SK-N-DZ (cell line): ENCODE measurements at regions not wholly inside any gene's neighbourhood (a gene's known extent, or its start where the extent isn't known, plus 50 kb on each side); places are given as distances from the start of the nearest gene placed in this dataset.

Experiments
- DNase-seq: peaks from one replicate; pipeline ENCODE4 v3.0.0-alpha.2; 2015; ENCODE audit warnings: low spot score

GRCh38 chr2:67707896-67708295 is 310.8 kb downstream of the ETAA1 start:
- no peak for DNase-seq

- no peak for DNase-seq
Measured at GRCh38 chr2:67709835-67710234, 312.7 kb downstream of the ETAA1 start.

GRCh38 chr2:67712484-67712883 is 315.4 kb downstream of the ETAA1 start:
- DNase-seq, result no peak

- DNase-seq, result no peak
Measured at GRCh38 chr2:67713376-67713775, 316.2 kb downstream of the ETAA1 start.

DNA sequence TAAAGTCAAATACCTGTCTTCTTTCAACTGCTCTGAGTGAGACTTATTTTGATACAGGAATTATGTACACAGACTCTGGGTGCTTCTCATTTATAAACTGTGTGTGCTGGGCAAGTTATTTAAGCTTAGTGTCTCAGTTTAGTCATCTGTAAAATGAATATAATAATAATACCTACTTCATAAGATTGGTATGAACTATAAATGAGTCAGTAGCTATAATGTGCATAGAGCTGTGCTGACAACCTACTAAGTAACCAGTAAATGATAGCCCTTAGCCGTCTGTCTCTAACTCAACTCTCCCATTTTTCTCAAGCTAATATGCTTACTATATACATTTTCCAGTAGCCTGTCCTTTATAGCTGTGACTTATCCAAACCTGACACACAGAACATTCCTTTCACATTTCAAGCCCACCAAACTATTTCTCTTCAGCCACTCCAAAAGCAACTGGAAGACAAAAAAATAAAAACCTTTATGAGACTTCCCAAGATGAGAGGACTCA is 319.8 kb downstream of the ETAA1 start:
- no peak for DNase-seq

DNA sequence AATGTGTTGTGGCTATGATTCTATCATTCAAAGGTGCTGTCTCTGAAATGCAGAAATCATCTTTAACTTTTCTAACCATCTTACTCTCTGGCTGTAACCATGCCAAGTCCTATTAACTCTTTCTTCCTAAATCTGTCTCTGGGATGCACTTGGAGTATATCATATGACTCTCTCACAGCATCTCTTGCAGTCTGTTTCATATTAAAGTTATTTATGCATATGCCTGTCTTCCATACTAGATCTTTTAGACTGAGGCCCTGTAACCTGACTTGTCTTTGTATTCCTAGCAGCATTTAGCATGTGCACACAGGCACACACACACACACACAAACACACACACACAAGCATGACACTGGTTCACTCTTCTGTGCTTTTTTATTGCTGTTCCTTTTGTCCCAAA is 320.6 kb downstream of the ETAA1 start:
- DNase-seq, result peak; percentile 33

GRCh38 chr2:67719351-67719750 is 322.2 kb downstream of the ETAA1 start:
- DNase-seq, result no peak

DNA sequence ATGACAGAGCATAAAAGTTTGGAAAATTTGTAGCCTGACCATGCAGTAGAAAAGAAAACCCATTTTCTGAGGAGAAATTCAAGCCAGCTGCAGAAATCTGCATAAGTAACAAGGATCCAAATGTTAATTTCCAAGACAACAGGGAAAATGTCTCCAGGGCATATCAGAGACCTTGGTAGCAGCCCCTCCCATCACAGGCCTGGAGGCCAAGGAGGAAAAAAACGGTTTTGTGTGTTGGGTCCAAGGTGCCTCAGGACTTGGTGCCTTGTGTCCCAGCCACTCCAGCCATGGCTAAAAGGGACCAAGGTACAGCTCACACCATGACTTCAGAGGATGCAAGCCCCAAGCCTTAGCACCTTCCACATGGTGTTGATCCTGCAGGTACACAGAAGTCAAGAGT is 324.4 kb downstream of the ETAA1 start:
- DNase-seq, result no peak

DNA sequence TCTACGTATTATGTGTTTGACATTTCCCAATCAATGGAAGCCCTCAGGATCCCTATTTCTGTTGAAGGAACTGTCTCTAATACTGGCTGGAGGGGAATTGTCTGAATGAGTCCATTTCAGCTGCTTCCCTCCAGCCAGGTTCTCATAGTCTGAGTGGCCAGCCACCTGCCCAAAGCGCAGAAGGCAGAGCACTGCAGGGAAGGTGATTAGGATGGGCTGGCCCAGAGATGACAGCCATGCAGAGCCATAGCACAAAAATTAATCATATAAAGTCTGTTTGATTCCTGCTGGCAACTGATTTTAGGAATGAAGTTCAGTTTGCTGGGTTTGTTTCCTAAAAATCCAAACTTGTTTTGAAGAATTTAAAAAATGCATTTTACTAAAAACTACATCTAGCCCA is 327.1 kb downstream of the ETAA1 start:
- DNase-seq, result no peak

- peak; percentile 28 for DNase-seq
Measured at GRCh38 chr2:67725731-67726130, 328.6 kb downstream of the ETAA1 start.

- DNase-seq, result no peak
Measured at GRCh38 chr2:67726416-67726815, 329.3 kb downstream of the ETAA1 start.

DNA sequence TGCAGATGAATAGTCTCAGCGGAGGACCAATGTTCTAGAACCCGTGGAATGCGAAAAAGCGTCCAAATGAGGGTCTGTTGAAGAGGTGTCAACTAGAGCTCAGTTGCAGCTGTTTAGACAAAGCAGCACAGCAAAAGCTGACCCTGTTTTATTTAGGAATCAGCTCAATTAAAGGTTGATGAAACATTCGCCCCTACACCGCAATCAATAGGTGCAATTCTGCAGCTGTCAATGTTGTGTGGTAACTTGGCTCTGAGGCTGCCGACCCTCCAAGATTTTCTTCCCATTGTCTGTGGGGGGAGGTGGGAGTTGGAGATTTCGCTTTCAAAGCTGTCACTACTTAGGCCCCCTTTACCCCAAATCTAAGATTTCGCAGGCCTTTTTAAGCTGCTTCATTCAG is 330.0 kb downstream of the ETAA1 start:
- no peak for DNase-seq

DNA sequence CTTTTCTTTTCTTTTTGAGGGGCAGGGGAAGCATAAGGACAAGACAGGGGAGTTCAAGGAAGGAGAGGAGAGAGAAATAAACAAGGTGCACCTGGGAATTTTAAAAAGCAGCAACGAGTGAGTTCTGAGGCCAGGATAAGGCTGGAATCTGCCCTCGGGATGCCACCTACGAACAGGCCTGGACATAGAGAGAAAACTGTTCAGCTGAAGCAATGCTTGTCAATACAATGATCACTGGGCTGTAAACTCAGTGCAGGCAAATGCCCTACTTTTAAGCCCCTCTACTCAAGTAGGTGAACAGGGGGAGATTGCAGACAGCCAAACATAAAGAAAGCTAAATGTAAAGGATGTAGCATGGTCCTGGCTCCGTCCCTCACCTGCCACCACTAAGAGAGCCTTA is 330.5 kb downstream of the ETAA1 start:
- no peak for DNase-seq

DNA sequence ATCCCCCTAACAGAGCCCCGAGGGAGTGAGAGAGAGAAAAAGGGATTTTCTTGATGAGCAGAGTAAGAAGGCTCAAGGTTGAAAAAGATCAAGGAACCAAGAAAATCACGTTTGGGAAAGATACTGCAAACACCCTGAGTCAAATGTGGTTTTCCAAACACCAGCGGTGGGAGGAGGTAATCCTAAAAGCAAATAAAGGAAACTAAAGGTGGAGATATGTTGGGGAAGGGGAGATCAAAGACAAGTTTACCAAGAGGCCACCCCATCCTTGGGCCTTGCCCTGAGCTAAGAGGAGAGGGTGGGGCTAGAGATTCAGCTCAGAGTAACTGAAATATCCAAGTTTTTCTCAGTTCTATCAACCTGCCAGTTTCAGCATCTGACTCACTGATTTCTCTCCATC is 332.3 kb downstream of the ETAA1 start:
- no peak for DNase-seq

GRCh38 chr2:67733517-67733916 is 329.3 kb downstream of the C1D start:
- DNase-seq, result no peak

GRCh38 chr2:67752199-67752598 is 310.6 kb downstream of the C1D start:
- no peak for DNase-seq

DNA sequence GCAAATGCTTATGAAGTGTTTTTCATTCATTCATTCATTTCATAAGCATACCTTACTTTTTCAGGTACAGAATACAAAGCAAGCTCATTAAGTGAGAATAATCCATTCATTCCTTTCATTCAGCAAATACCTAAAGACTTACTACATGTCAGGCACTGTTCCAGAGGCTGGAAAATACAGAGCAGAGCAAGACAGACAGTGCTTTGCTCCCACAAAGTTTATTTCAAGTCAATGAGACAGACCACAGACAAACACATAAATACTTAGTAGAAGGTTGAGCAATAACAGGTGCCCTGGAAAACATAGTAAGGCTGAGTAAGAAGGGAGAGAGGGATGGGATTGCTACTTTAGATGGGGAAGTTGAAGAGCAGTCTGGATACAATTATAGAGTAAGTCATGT is 309.8 kb downstream of the C1D start:
- no peak for DNase-seq

GRCh38 chr2:67755156-67755882 is 307.5 kb downstream of the C1D start:
- DNase-seq, result peak; percentile 90

GRCh38 chr2:67760995-67761394 is 301.8 kb downstream of the C1D start:
- no peak for DNase-seq

- no peak for DNase-seq
Measured at GRCh38 chr2:67771380-67771779, 291.4 kb downstream of the C1D start.

DNA sequence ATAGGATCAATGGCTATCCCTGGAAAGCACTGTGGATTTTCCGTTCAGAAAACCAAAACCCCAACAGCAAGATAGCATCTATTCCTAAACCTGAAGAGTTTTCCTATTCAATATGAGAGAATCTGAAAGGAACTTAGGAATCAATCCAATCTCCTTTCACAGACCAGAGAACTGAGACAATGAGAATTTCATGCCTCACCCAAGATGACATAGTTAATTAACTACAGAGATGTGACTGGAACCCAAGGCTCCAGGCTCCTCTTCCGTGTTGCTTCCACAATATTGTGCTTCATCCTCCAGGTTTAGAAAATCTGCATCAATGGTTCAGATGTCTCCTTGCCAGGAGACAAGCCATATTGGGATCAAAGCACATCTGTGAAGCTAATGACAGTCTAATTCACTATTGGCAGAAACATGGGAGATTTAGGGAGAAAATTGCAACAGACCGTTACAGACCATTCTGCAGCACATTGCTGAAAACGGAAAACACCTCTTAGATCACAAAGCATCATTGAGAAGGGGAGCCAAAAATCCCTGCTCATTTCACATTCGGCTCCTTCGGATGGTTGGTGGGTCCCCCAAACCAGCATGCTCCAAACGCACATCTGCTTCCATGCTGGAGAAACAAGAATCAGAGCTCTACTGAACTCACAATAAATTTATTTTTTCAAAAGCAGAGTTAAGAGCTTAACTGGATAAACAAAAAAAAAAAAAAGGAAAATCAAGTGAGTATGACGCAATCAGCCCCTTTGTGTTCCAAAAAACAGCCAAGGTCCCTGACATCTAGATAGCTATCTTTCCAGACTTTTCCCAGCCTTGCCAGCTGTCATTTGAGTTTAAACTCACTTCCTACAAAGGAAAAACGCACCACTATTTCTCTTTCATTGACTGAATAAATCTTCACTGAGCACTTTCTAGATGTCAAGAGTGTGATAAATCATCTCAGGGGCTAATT is 290.3 kb downstream of the C1D start:
- DNase-seq, result peak; percentile 15

- no peak for DNase-seq
Measured at GRCh38 chr2:67773851-67774250, 289.0 kb downstream of the C1D start.

- DNase-seq, result no peak
Measured at GRCh38 chr2:67776276-67776675, 286.5 kb downstream of the C1D start.
